Esophagus squamous epithelium (tissue), 5 donors: ENCODE measurements at regions not wholly inside any gene's neighbourhood (a gene's known extent, or its start where the extent isn't known, plus 50 kb on each side); places are given as distances from the start of the nearest gene placed in this dataset.

Experiments used
- DNase-seq: peaks from one replicate; lab custom pipeline; 2025; lab: John Stamatoyannopoulos, UW
- H3K27ac ChIP-seq, 4 donors: fragments of 200-600 bp; sonication (generic); one replicate each; pipeline ENCODE4 v1.5.1; 2016 to 2019; ENCODE audit warnings: mild to moderate bottlenecking in 1 of 4
- H3K27me3 ChIP-seq, 4 donors: fragments of 200-600 bp; sonication (generic); 1 replicate in 3 of 4; 2 replicates in 1 of 4; pipeline versions ENCODE4 v1.5.1 to v1.6.0; 2017 to 2021; ENCODE audit warnings: antibody characterized with exemption in 1 of 4
- H3K36me3 ChIP-seq, 3 donors: fragments of 200-600 bp; sonication (generic); one replicate each; pipeline ENCODE4 v1.5.1; 2016 to 2019
- H3K4me1 ChIP-seq, 3 donors: fragments of 200-600 bp; sonication (generic); one replicate each; pipeline ENCODE4 v1.5.1; 2017 to 2019
- H3K4me3 ChIP-seq, 4 donors: fragments of 200-600 bp; sonication (generic); 1 replicate in 3 of 4; 2 replicates in 1 of 4; pipeline ENCODE4 v1.5.1; 2016 to 2019; ENCODE audit warnings: mild to moderate bottlenecking in 2 of 4, moderate library complexity in 1 of 4
- H3K9me3 ChIP-seq, 3 donors: fragments of 200-600 bp; sonication (generic); one replicate each; pipeline ENCODE4 v1.5.1; 2016 to 2019
- CTCF ChIP-seq, 6 experiments: fragments of 450-650 bp in 4 of 6; fragments of 200-600 bp in 2 of 6; sonication (generic) in 2 of 6; IDR thresholded peaks; one replicate each; pipeline ENCODE4 v1.5.1; 2016 to 2019; ENCODE audit warnings: antibody characterized with exemption in 6 of 6, mild to moderate bottlenecking in 4 of 6, moderate library complexity in 4 of 6
- POLR2A ChIP-seq, 4 donors: fragments of 450-650 bp; IDR thresholded peaks; one replicate each; pipeline ENCODE4 v1.6.1; 2017; ENCODE audit warnings: antibody characterized with exemption in 4 of 4, mild to moderate bottlenecking in 4 of 4, moderate library complexity in 3 of 4
- WGBS, 2 donors: methylation state at CpG; one replicate each; pipeline ENCODE4 v1.1.5; 2018; 5-methylcytosine and 5-hydroxymethylcytosine counted together
- intact Hi-C: fragments of 100-400 bp; cut with DNase I; formaldehyde crosslinking; loops from one replicate; pipeline ENCODE4 v1.15.0; 2022
- donor health status: DM: yes; HTN: yes; CAD: no.

GRCh38 chr7:10634239-10634638, 339.4 kb upstream of the PHF14 start:
- Histone ChIP-seq H3K27me3 (no peaks in the 10 kb centered on the region), H3K4me1 (no peaks in the 10 kb centered on the region), H3K27ac (no peak overlapping the region), H3K9me3 (peaks cover 0 to 7% (median 0%) of the 10 kb centered on the region in 3 donors), H3K4me3 (no peak overlapping the region), H3K36me3 (no peaks in the 10 kb centered on the region)
- intact Hi-C loops = no loop called here
- WGBS, 2 donors = 49 to 55% methylated on average over 2 of the region's 2 CpGs
- no peak for DNase-seq
- TF ChIP-seq POLR2A (IDR thresholded peaks at IDR 0.05) (no peak), CTCF (IDR thresholded peaks at IDR 0.05) (no peak)

GRCh38 chr7:10637991-10638390, 335.7 kb upstream of the PHF14 start:
- no peaks in the 10 kb centered on the region for H3K36me3 ChIP-seq
- H3K4me1 ChIP-seq = no peaks in the 10 kb centered on the region
- TF ChIP-seq POLR2A (IDR thresholded peaks at IDR 0.05) = no peak
- TF ChIP-seq CTCF (IDR thresholded peaks at IDR 0.05) = no peak
- no peak overlapping the region for H3K27ac ChIP-seq
- intact Hi-C loops = no loop called here
- H3K4me3 ChIP-seq = no peak overlapping the region
- no peaks in the 10 kb centered on the region for H3K27me3 ChIP-seq
- 71 to 86% methylated on average over 3 of the region's 3 CpGs for WGBS, 2 donors
- DNase-seq = no peak
- no peaks in the 10 kb centered on the region for H3K9me3 ChIP-seq

- Histone ChIP-seq H3K27me3 (no peaks in the 10 kb centered on the region), H3K9me3 (no peaks in the 10 kb centered on the region), H3K4me3 (no peak overlapping the region), H3K4me1 (no peaks in the 10 kb centered on the region), H3K36me3 (no peaks in the 10 kb centered on the region), H3K27ac (no peak overlapping the region)
- intact Hi-C loops = no loop called here
- no peak for DNase-seq
- TF ChIP-seq CTCF (IDR thresholded peaks at IDR 0.05) (no peak), POLR2A (IDR thresholded peaks at IDR 0.05) (no peak)
- 62 to 71% methylated on average over 2 of the region's 2 CpGs for WGBS, 2 donors
These were observed 330.1 kb upstream of the PHF14 start for GRCh38 chr7:10643545-10643944.

GRCh38 chr7:10644849-10645248, 328.8 kb upstream of the PHF14 start:
- no peaks in the 10 kb centered on the region for H3K4me1 ChIP-seq
- no peak overlapping the region for H3K27ac ChIP-seq
- H3K36me3 ChIP-seq = no peaks in the 10 kb centered on the region
- intact Hi-C loops = no loop called here
- H3K4me3 ChIP-seq = no peak overlapping the region
- DNase-seq = no peak
- H3K9me3 ChIP-seq = no peaks in the 10 kb centered on the region
- WGBS, 2 donors = 63 to 76% methylated on average over 3 of the region's 3 CpGs
- no peaks in the 10 kb centered on the region for H3K27me3 ChIP-seq
- no peak for TF ChIP-seq CTCF (IDR thresholded peaks at IDR 0.05)
- no peak for TF ChIP-seq POLR2A (IDR thresholded peaks at IDR 0.05)

GRCh38 chr7:10646194-10646593, 327.5 kb upstream of the PHF14 start:
- WGBS, 2 donors = 48 to 49% methylated on average over 5 of the region's 5 CpGs
- H3K27me3 ChIP-seq = no peaks in the 10 kb centered on the region
- TF ChIP-seq POLR2A (IDR thresholded peaks at IDR 0.05) (no peak), CTCF (IDR thresholded peaks at IDR 0.05) (no peak)
- no peaks in the 10 kb centered on the region for H3K4me1 ChIP-seq
- no peak overlapping the region for H3K4me3 ChIP-seq
- intact Hi-C loops = no loop called here
- no peak for DNase-seq
- no peaks in the 10 kb centered on the region for H3K9me3 ChIP-seq
- no peaks in the 10 kb centered on the region for H3K36me3 ChIP-seq
- H3K27ac ChIP-seq = no peak overlapping the region
